Breast epithelium (tissue), 3 donors: ENCODE measurements at regions not wholly inside any gene's neighbourhood (a gene's known extent, or its start where the extent isn't known, plus 50 kb on each side); places are given as distances from the start of the nearest gene placed in this dataset.

Source experiments
- CTCF ChIP-seq, 3 donors: fragments of 450-650 bp; IDR thresholded peaks; one replicate each; pipeline ENCODE4 v1.5.1; 2016 to 2017; ENCODE audit warnings: antibody characterized with exemption in 3 of 3, mild to moderate bottlenecking in 3 of 3, moderate library complexity in 3 of 3
- POLR2A ChIP-seq: fragments of 450-650 bp; IDR thresholded peaks from one replicate; pipeline ENCODE4 v1.6.1; 2016; ENCODE audit warnings: antibody characterized with exemption, mild to moderate bottlenecking, moderate library complexity
- POLR2AphosphoS5 ChIP-seq, 3 donors: sonication (generic); formaldehyde crosslinking; IDR thresholded peaks; one replicate each; pipeline ENCODE4 v1.6.1; 2017; ENCODE audit warnings: antibody characterized with exemption in 3 of 3

- TF ChIP-seq CTCF (IDR thresholded peaks at IDR 0.05), result no peak
- TF ChIP-seq POLR2A, result no peak
- no peak for TF ChIP-seq POLR2AphosphoS5 (IDR thresholded peaks at IDR 0.05)
Measured at GRCh38 chr22:20651286-20651685, 122.6 kb upstream of the SERPIND1 start.
